Ovary (tissue), 7 donors: ENCODE measurements at regions not wholly inside any gene's neighbourhood (a gene's known extent, or its start where the extent isn't known, plus 50 kb on each side); places are given as distances from the start of the nearest gene placed in this dataset.

Experiments used
- DNase-seq, 5 donors: peaks; one replicate each; pipeline ENCODE4 v3.0.0-alpha.2; 2019 to 2020
- H3K27ac ChIP-seq, 2 donors: fragments of 200-600 bp; one replicate each; pipeline versions ENCODE4 v1.5.1 to v1.8.0; 2019 to 2022
- H3K27me3 ChIP-seq: fragments of 200-600 bp; one replicate; pipeline ENCODE4 v1.8.0; 2022
- H3K36me3 ChIP-seq: fragments of 200-600 bp; sonication (generic); one replicate; pipeline ENCODE4 v1.5.1; 2019
- H3K4me1 ChIP-seq: one replicate; pipeline ENCODE4 v1.8.1; 2013; ENCODE audit warnings: mild to moderate bottlenecking, moderate library complexity; ENCODE audit not compliant: insufficient read depth
- H3K4me3 ChIP-seq: fragments of 200-600 bp; sonication (generic); one replicate; pipeline ENCODE4 v1.5.1; 2017
- H3K9me3 ChIP-seq, 2 donors: fragments of 200-600 bp in 1 of 2; sonication (generic) in 1 of 2; one replicate each; pipeline versions ENCODE4 v1.5.1 to v1.8.1; 2013 to 2019; ENCODE audit warnings: mild to moderate bottlenecking in 1 of 2, moderate library complexity in 1 of 2
- EP300 ChIP-seq: sonication (generic); formaldehyde crosslinking; IDR thresholded peaks from one replicate; pipeline ENCODE4 v1.6.1; 2017; ENCODE audit warnings: antibody characterized with exemption
- POLR2A ChIP-seq: fragments of 450-650 bp; IDR thresholded peaks from one replicate; pipeline ENCODE4 v1.6.1; 2017; ENCODE audit warnings: antibody characterized with exemption, mild to moderate bottlenecking, moderate library complexity
- WGBS, 3 donors: extraction: QIAGEN DNeasy Blood & Tissue Kit in 1 of 3; methylation state at CpG; one replicate each; pipeline versions ENCODE4 v1.1.5 to v1.1.7; 2013 to 2017; 5-methylcytosine and 5-hydroxymethylcytosine counted together
- intact Hi-C, 4 donors: fragments of 100-400 bp; cut with DNase I; formaldehyde crosslinking; loops; one replicate each; pipeline versions ENCODE4 v1.11.0 to v1.15.1; 2022 to 2023
- TF ChIP-seq, protein P1 (sequence below), 3 donors: fragments of 450-650 bp in 2 of 3; fragments of 200-600 bp in 1 of 3; IDR thresholded peaks; one replicate each; pipeline versions ENCODE4 v1.5.1 to v1.8.0; 2016 to 2022; ENCODE audit warnings: antibody characterized with exemption in 3 of 3, mild to moderate bottlenecking in 1 of 3
- donor health status: DM: no; HTN: no; CAD: no; lungs with moderate emphysema.
- donor health status: DM: no; HTN: no; CAD: no.
- donor health status: Bipolar disorder and iron deficiency.
- donor health status: DM: no; HTN: no; CAD: no.
- donor health status: DM: yes; HTN: yes; CAD: no.

GRCh38 chr13:83100237-83100636, 782.0 kb downstream of the SLITRK1 start:
- WGBS, 3 donors = 65 to 73% (median 67%) methylated on average over 1 of the region's 1 CpG
- intact Hi-C loops = no loop called here
- TF ChIP-seq EP300 = no peak
- TF ChIP-seq POLR2A = no peak
- TF ChIP-seq, protein P1, sequence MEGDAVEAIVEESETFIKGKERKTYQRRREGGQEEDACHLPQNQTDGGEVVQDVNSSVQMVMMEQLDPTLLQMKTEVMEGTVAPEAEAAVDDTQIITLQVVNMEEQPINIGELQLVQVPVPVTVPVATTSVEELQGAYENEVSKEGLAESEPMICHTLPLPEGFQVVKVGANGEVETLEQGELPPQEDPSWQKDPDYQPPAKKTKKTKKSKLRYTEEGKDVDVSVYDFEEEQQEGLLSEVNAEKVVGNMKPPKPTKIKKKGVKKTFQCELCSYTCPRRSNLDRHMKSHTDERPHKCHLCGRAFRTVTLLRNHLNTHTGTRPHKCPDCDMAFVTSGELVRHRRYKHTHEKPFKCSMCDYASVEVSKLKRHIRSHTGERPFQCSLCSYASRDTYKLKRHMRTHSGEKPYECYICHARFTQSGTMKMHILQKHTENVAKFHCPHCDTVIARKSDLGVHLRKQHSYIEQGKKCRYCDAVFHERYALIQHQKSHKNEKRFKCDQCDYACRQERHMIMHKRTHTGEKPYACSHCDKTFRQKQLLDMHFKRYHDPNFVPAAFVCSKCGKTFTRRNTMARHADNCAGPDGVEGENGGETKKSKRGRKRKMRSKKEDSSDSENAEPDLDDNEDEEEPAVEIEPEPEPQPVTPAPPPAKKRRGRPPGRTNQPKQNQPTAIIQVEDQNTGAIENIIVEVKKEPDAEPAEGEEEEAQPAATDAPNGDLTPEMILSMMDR (IDR thresholded peaks at IDR 0.05) = no peak
- Histone ChIP-seq H3K36me3 (no peaks in the 10 kb centered on the region), H3K9me3 (no peaks in the 10 kb centered on the region), H3K4me1 (no peaks in the 10 kb centered on the region), H3K4me3 (no peak overlapping the region), H3K27me3 (no peaks in the 10 kb centered on the region), H3K27ac (no peak overlapping the region)
- DNase-seq = no peak

- no peak overlapping the region for H3K27ac ChIP-seq
- intact Hi-C loops = no loop called here
- WGBS, 3 donors = 86 to 92% (median 88%) methylated on average over 1 of the region's 1 CpG
- no peaks in the 10 kb centered on the region for H3K36me3 ChIP-seq
- H3K4me3 ChIP-seq = no peak overlapping the region
- no peak for TF ChIP-seq EP300
- TF ChIP-seq, protein P1 (IDR thresholded peaks at IDR 0.05) = no peak
- TF ChIP-seq POLR2A = no peak
- H3K9me3 ChIP-seq = no peaks in the 10 kb centered on the region
- no peak for DNase-seq
- no peaks in the 10 kb centered on the region for H3K27me3 ChIP-seq
- no peaks in the 10 kb centered on the region for H3K4me1 ChIP-seq
These were observed 793.4 kb downstream of the SLITRK1 start for GRCh38 chr13:83088858-83089257.

GRCh38 chr13:83086948-83087347, 795.3 kb downstream of the SLITRK1 start:
- intact Hi-C loops = no loop called here
- Histone ChIP-seq H3K36me3 (no peaks in the 10 kb centered on the region), H3K27me3 (no peaks in the 10 kb centered on the region), H3K4me1 (no peaks in the 10 kb centered on the region), H3K4me3 (no peak overlapping the region), H3K9me3 (no peaks in the 10 kb centered on the region), H3K27ac (no peak overlapping the region)
- DNase-seq = no peak
- WGBS, 3 donors = 87 to 91% (median 91%) methylated on average over 1 of the region's 1 CpG
- TF ChIP-seq EP300 (no peak), POLR2A (no peak)
- TF ChIP-seq, protein P1 (IDR thresholded peaks at IDR 0.05) = no peak

DNA sequence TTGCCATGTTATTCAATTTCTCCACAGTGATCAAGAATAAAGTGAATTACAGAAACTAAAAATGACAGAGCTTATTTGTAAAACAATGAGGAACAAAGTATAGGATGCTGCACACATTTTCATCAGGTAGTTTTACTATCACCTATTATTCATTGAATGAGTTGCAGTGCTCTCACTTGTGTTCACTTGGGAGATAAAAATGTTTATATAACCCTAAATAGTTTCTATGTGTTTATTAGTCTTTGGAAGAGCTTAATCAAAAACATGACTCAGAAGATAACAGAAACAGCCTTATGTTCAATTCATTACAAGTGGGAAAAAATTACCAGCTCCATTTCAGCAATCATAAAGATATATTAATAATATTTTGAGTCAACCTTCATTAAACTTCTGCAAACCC, 796.2 kb downstream of the SLITRK1 start:
- TF ChIP-seq, protein P1 (IDR thresholded peaks at IDR 0.05) = no peak
- TF ChIP-seq EP300 (no peak), POLR2A (no peak)
- Histone ChIP-seq H3K27me3 (no peaks in the 10 kb centered on the region), H3K4me3 (no peak overlapping the region), H3K9me3 (no peaks in the 10 kb centered on the region), H3K36me3 (no peaks in the 10 kb centered on the region), H3K27ac (no peak overlapping the region), H3K4me1 (no peaks in the 10 kb centered on the region)
- intact Hi-C loops = no loop called here
- no peak for DNase-seq
